Activated CD4-positive, alpha-beta memory T cell treated with anti-CD3 and anti-CD28 coated beads for 36 hours (primary cell): ENCODE measurements at regions not wholly inside any gene's neighbourhood (a gene's known extent, or its start where the extent isn't known, plus 50 kb on each side); places are given as distances from the start of the nearest gene placed in this dataset.

Source experiments
- CTCF ChIA-PET: fragments of 350-600 bp; sonication (Branson Sonifier 250); formaldehyde crosslinking; loops from one replicate; lab custom pipeline; 2021; ENCODE audit warnings: antibody characterized with exemption, inconsistent platforms; lab: Charles Lee
- POLR2A ChIA-PET: fragments of 350-600 bp; sonication (Branson Sonifier 250); formaldehyde crosslinking; loops from one replicate; lab custom pipeline; 2021; ENCODE audit warnings: antibody characterized with exemption; lab: Charles Lee
- DNase-seq: peaks from one replicate; pipeline ENCODE4 v3.0.0-alpha.2; 2020
- H3K27ac Mint-ChIP-seq: one replicate; pipeline ENCODE4 v1.8.0; 2021; ENCODE audit warnings: mixed read lengths
- H3K27me3 Mint-ChIP-seq: one replicate; pipeline ENCODE4 v1.8.0; 2021; ENCODE audit warnings: mixed read lengths
- H3K36me3 Mint-ChIP-seq: one replicate; pipeline ENCODE4 v1.8.0; 2021; ENCODE audit warnings: mixed read lengths
- H3K4me1 Mint-ChIP-seq: one replicate; pipeline ENCODE4 v1.8.0; 2021; ENCODE audit warnings: low read depth, mixed read lengths
- H3K4me3 Mint-ChIP-seq: one replicate; pipeline ENCODE4 v1.8.0; 2021; ENCODE audit warnings: mild to moderate bottlenecking, mixed read lengths
- H3K9me3 Mint-ChIP-seq: one replicate; pipeline ENCODE4 v1.8.0; 2021; ENCODE audit warnings: mixed read lengths
- intact Hi-C: fragments of 100-400 bp; cut with micrococcal nuclease; formaldehyde crosslinking; loops from one replicate; pipeline ENCODE4 v1.15.1; 2023

- no peaks in the 10 kb centered on the region for H3K4me1 Mint-ChIP-seq
- peaks cover 4% of the 10 kb centered on the region for H3K9me3 Mint-ChIP-seq
- H3K36me3 Mint-ChIP-seq: no peaks in the 10 kb centered on the region
- CTCF ChIA-PET: no interaction called here
- intact Hi-C loops: no loop called here
- POLR2A ChIA-PET: no interaction called here
- H3K4me3 Mint-ChIP-seq: no peak overlapping the region
- no peak overlapping the region for H3K27ac Mint-ChIP-seq
- DNase-seq: no peak
- no peaks in the 10 kb centered on the region for H3K27me3 Mint-ChIP-seq
Observed at GRCh38 chr6:113403966-113404595, 453.1 kb upstream of the MARCKS start.

- no peak for DNase-seq
- Mint-ChIP-seq H3K27me3 (no peaks in the 10 kb centered on the region), H3K27ac (no peak overlapping the region), H3K36me3 (no peaks in the 10 kb centered on the region), H3K4me3 (no peak overlapping the region), H3K9me3 (no peaks in the 10 kb centered on the region), H3K4me1 (peaks cover 4% of the 10 kb centered on the region)
- ChIA-PET POLR2A (no interaction called here), CTCF (no interaction called here)
- intact Hi-C loops: no loop called here
Observed at GRCh38 chr6:113405326-113406047, 451.7 kb upstream of the MARCKS start.

- intact Hi-C loops: no loop called here
- H3K27ac Mint-ChIP-seq: no peak overlapping the region
- H3K27me3 Mint-ChIP-seq: no peaks in the 10 kb centered on the region
- no peak for DNase-seq
- ChIA-PET POLR2A (no interaction called here), CTCF (no interaction called here)
- no peaks in the 10 kb centered on the region for H3K36me3 Mint-ChIP-seq
- H3K4me1 Mint-ChIP-seq: peaks cover 4% of the 10 kb centered on the region
- no peaks in the 10 kb centered on the region for H3K9me3 Mint-ChIP-seq
- no peak overlapping the region for H3K4me3 Mint-ChIP-seq
Observed at GRCh38 chr6:113406048-113406695, 451.0 kb upstream of the MARCKS start.

GRCh38 chr6:113411011-113411410 lies 446.1 kb upstream of the MARCKS start:
- intact Hi-C loops: no loop called here
- Mint-ChIP-seq H3K9me3 (no peaks in the 10 kb centered on the region), H3K36me3 (no peaks in the 10 kb centered on the region), H3K4me1 (peaks cover 4% of the 10 kb centered on the region), H3K27me3 (no peaks in the 10 kb centered on the region), H3K27ac (no peak overlapping the region), H3K4me3 (no peak overlapping the region)
- no peak for DNase-seq
- CTCF ChIA-PET: no interaction called here
- POLR2A ChIA-PET: no interaction called here

- Mint-ChIP-seq H3K27ac (no peak overlapping the region), H3K4me1 (peaks cover 4% of the 10 kb centered on the region), H3K9me3 (no peaks in the 10 kb centered on the region), H3K4me3 (no peak overlapping the region), H3K27me3 (no peaks in the 10 kb centered on the region), H3K36me3 (no peaks in the 10 kb centered on the region)
- intact Hi-C loops: no loop called here
- CTCF ChIA-PET: no interaction called here
- no peak for DNase-seq
- POLR2A ChIA-PET: no interaction called here
Observed at GRCh38 chr6:113412589-113413357, 444.4 kb upstream of the MARCKS start.

GRCh38 chr6:113414511-113414910 lies 442.6 kb upstream of the MARCKS start:
- H3K9me3 Mint-ChIP-seq: no peaks in the 10 kb centered on the region
- no peak overlapping the region for H3K4me3 Mint-ChIP-seq
- no peak overlapping the region for H3K27ac Mint-ChIP-seq
- ChIA-PET POLR2A (no interaction called here), CTCF (interaction anchor here (0.7 kb wide), 1 partner anchor 45 kb away, joined by 3 read pairs; no protein-coding TSS in a partner anchor)
- no peak for DNase-seq
- H3K36me3 Mint-ChIP-seq: no peaks in the 10 kb centered on the region
- intact Hi-C loops: no loop called here
- H3K27me3 Mint-ChIP-seq: no peaks in the 10 kb centered on the region
- H3K4me1 Mint-ChIP-seq: peaks cover 4% of the 10 kb centered on the region

- ChIA-PET POLR2A (no interaction called here), CTCF (interaction anchor here (0.7 kb wide), 1 partner anchor 116 kb away, joined by 3 read pairs; no protein-coding TSS in a partner anchor)
- Mint-ChIP-seq H3K4me3 (no peak overlapping the region), H3K27me3 (no peaks in the 10 kb centered on the region), H3K27ac (no peak overlapping the region), H3K4me1 (no peaks in the 10 kb centered on the region), H3K9me3 (no peaks in the 10 kb centered on the region), H3K36me3 (no peaks in the 10 kb centered on the region)
- intact Hi-C loops: no loop called here
- no peak for DNase-seq
Observed at GRCh38 chr6:113416170-113416569, 441.0 kb upstream of the MARCKS start.

- intact Hi-C loops: no loop called here
- Mint-ChIP-seq H3K4me3 (no peak overlapping the region), H3K4me1 (no peaks in the 10 kb centered on the region), H3K27ac (no peak overlapping the region), H3K9me3 (no peaks in the 10 kb centered on the region), H3K27me3 (no peaks in the 10 kb centered on the region), H3K36me3 (no peaks in the 10 kb centered on the region)
- no peak for DNase-seq
- CTCF ChIA-PET: interaction anchor here (1.0 kb wide), 1 partner anchor 439 kb away, joined by 3 read pairs; no protein-coding TSS in a partner anchor
- POLR2A ChIA-PET: interaction anchor here (0.6 kb wide), 1 partner anchor 113 kb away, joined by 3 read pairs; no protein-coding TSS in a partner anchor
Observed at GRCh38 chr6:113420290-113420689, 436.9 kb upstream of the MARCKS start.

GRCh38 chr6:113421997-113422396 lies 435.1 kb upstream of the MARCKS start:
- no peak for DNase-seq
- CTCF ChIA-PET: no interaction called here
- Mint-ChIP-seq H3K4me3 (no peak overlapping the region), H3K4me1 (no peaks in the 10 kb centered on the region), H3K27ac (no peak overlapping the region), H3K9me3 (no peaks in the 10 kb centered on the region), H3K36me3 (no peaks in the 10 kb centered on the region), H3K27me3 (no peaks in the 10 kb centered on the region)
- POLR2A ChIA-PET: no interaction called here
- intact Hi-C loops: no loop called here

GRCh38 chr6:113423956-113424355 lies 433.2 kb upstream of the MARCKS start:
- peaks cover 3% of the 10 kb centered on the region for H3K27me3 Mint-ChIP-seq
- intact Hi-C loops: no loop called here
- no peaks in the 10 kb centered on the region for H3K36me3 Mint-ChIP-seq
- no peaks in the 10 kb centered on the region for H3K4me1 Mint-ChIP-seq
- ChIA-PET CTCF (no interaction called here), POLR2A (no interaction called here)
- no peak for DNase-seq
- no peak overlapping the region for H3K4me3 Mint-ChIP-seq
- no peak overlapping the region for H3K27ac Mint-ChIP-seq
- no peaks in the 10 kb centered on the region for H3K9me3 Mint-ChIP-seq

GRCh38 chr6:113425977-113426660 lies 431.0 kb upstream of the MARCKS start:
- Mint-ChIP-seq H3K4me3 (no peak overlapping the region), H3K36me3 (no peaks in the 10 kb centered on the region)
- intact Hi-C loops: no loop called here

More at GRCh38 chr6:113425977-113426660, 431.0 kb upstream of the MARCKS start:
- no peak for DNase-seq
- Mint-ChIP-seq H3K9me3 (no peaks in the 10 kb centered on the region), H3K4me1 (no peaks in the 10 kb centered on the region), H3K27me3 (peaks cover 3% of the 10 kb centered on the region), H3K27ac (no peak overlapping the region)
- POLR2A ChIA-PET: no interaction called here
- CTCF ChIA-PET: interaction anchor here (0.7 kb wide), 1 partner anchor 1207 kb away, joined by 3 read pairs; no protein-coding TSS in a partner anchor
